Suprapubic skin (tissue), 3 donors: ENCODE measurements at regions not wholly inside any gene's neighbourhood (a gene's known extent, or its start where the extent isn't known, plus 50 kb on each side); places are given as distances from the start of the nearest gene placed in this dataset.
"Not testable (repeated sequence)": the region's sequence is repeated elsewhere in the genome, so short reads cannot be mapped to it uniquely, and the experiment has no call there.

ENCODE experiments used
- CTCF ChIP-seq, 2 donors: fragments of 200-600 bp in 1 of 2; fragments of 450-650 bp in 1 of 2; sonication (generic) in 1 of 2; IDR thresholded peaks; one replicate each; pipeline ENCODE4 v1.5.1; 2016 to 2019; ENCODE audit warnings: antibody characterized with exemption in 2 of 2, mild to moderate bottlenecking in 1 of 2, moderate library complexity in 1 of 2
- EP300 ChIP-seq: sonication (generic); formaldehyde crosslinking; IDR thresholded peaks from one replicate; pipeline ENCODE4 v1.6.1; 2017; ENCODE audit warnings: antibody characterized with exemption
- POLR2A ChIP-seq, 2 donors: fragments of 450-650 bp; IDR thresholded peaks; one replicate each; pipeline ENCODE4 v1.6.1; 2017; ENCODE audit warnings: antibody characterized with exemption in 2 of 2, mild to moderate bottlenecking in 2 of 2, moderate library complexity in 2 of 2

GRCh38 chr4:1580692-1581012 lies 103.5 kb downstream of the FAM53A start:
- not testable (repeated sequence) for TF ChIP-seq CTCF (IDR thresholded peaks at IDR 0.05); EP300; POLR2A (IDR thresholded peaks at IDR 0.05)
